ENCODE measurements at regions not wholly inside any gene's neighbourhood (a gene's known extent, or its start where the extent isn't known, plus 50 kb on each side); places are given as distances from the start of the nearest gene placed in this dataset.

DNA sequence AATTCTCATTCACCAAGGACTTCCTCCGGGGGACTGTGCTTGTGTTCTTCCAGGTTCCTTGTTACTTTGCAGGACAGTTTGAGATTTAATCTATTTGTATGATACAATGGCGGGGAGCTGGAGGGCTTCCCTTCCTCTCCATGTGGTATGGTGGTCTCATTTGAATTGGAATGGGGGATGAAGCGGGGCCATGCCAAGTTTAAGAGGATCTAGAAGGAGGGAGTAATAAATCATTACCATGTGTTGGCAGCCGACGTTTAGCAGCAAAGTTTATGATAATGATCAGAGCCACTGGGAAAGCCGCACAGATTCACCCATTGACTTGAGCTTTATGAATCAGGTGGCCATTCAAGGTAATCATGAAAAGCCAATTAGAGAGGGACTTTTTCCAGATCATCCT is 355.1 kb upstream of the MGMT start:
- H3K4ac ChIP-seq (ENCODE audit: low read length) = no peak overlapping the region
- no peak overlapping the region for H3K4me3 ChIP-seq (ENCODE audit: low read length in 2 of 2)
- H3K36me3 ChIP-seq (replicated peaks in 1 of 2; ENCODE audit: control insufficient read depth in 2 of 2, insufficient read depth in 2 of 2, low read length in 2 of 2) = no peaks in the 10 kb centered on the region
- H4K91ac ChIP-seq (ENCODE audit: low read depth, low read length, poor library complexity) = no peak overlapping the region
- no peak overlapping the region for H3K23ac ChIP-seq (ENCODE audit: low read depth, low read length, poor library complexity)
- H3K18ac ChIP-seq (ENCODE audit: low read length) = no peak overlapping the region
- H2BK15ac ChIP-seq (ENCODE audit: low read length) = no peak overlapping the region
- H3K27me3 ChIP-seq (ENCODE audit: control insufficient read depth in 3 of 3, insufficient read depth in 3 of 3, low read depth in 1 of 3, low read length in 3 of 3) = no peaks in the 10 kb centered on the region
- H2BK120ac ChIP-seq (ENCODE audit: low read depth, low read length) = no peak overlapping the region
- no peak overlapping the region for H3K27ac ChIP-seq (replicated peaks; ENCODE audit: low read length)
- H3K4me2 ChIP-seq (ENCODE audit: insufficient read depth, low read length, poor library complexity, severe bottlenecking) = no peak overlapping the region
- H2BK5ac ChIP-seq (ENCODE audit: low read length) = no peak overlapping the region
- H3K9ac ChIP-seq (ENCODE audit: low read depth, low read length, poor library complexity) = no peak overlapping the region
- no peaks in the 10 kb centered on the region for H3K4me1 ChIP-seq (ENCODE audit: control insufficient read depth in 2 of 2, insufficient read depth in 1 of 2, low read depth in 1 of 2, low read length in 2 of 2)
- H4K8ac ChIP-seq (ENCODE audit: low read depth, low read length) = no peak overlapping the region
- no peaks in the 10 kb centered on the region for H3K79me1 ChIP-seq (ENCODE audit: low read depth, low read length)
- H2BK12ac ChIP-seq (ENCODE audit: low read length) = no peak overlapping the region
- no peak for DNase-seq (ENCODE audit: low spot score)
- H2AK5ac ChIP-seq (ENCODE audit: low read depth, low read length) = no peak overlapping the region
- no peaks in the 10 kb centered on the region for H3K9me3 ChIP-seq (replicated peaks in 1 of 2; ENCODE audit: control insufficient read depth in 2 of 2, insufficient read depth in 1 of 2, low read depth in 1 of 2, low read length in 2 of 2)
- H2AFZ ChIP-seq (ENCODE audit: low read length) = no peak overlapping the region
- no peak overlapping the region for H3K14ac ChIP-seq (ENCODE audit: low read length)
- no CpG with 5 or more reads among the region's 6 CpGs for WGBS, 2 donors (ENCODE audit: extremely low coverage in 2 of 2, insufficient read length in 2 of 2, insufficient replicate concordance in 1 of 2)

DNA sequence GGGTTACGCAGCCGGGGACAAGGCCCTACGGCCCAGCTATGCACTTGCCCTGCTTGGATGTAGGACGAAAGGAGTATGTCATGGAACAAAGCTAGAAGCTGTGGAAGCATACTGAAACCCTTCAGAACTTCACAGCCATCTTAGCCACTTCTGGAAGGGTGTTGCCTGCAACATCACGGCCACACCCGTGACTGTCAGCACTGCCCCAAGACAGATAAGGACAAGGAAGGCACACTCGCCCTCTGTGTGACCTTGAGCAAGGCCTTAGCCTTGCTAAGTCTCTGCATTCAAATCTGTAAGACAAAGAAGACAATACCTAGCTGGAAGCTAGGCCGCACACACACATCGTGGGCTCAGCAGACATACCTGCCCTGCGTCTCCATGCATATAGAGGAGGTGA is 352.5 kb upstream of the MGMT start:
- no peak for DNase-seq (ENCODE audit: low spot score)
- Histone ChIP-seq H3K9ac (ENCODE audit: low read depth, low read length, poor library complexity) (no peak overlapping the region), H3K27ac (replicated peaks; ENCODE audit: low read length) (no peak overlapping the region), H3K4ac (ENCODE audit: low read length) (no peak overlapping the region), H2AK5ac (ENCODE audit: low read depth, low read length) (no peak overlapping the region), H4K8ac (ENCODE audit: low read depth, low read length) (no peak overlapping the region), H3K79me1 (ENCODE audit: low read depth, low read length) (no peaks in the 10 kb centered on the region), H3K4me3 (ENCODE audit: low read length in 2 of 2) (peak overlapping the region in 1 of 2 donors; percentile 26), H3K14ac (ENCODE audit: low read length) (no peak overlapping the region), H3K4me2 (ENCODE audit: insufficient read depth, low read length, poor library complexity, severe bottlenecking) (no peak overlapping the region), H2BK5ac (ENCODE audit: low read length) (no peak overlapping the region), H2BK12ac (ENCODE audit: low read length) (no peak overlapping the region), H3K4me1 (ENCODE audit: control insufficient read depth in 2 of 2, insufficient read depth in 1 of 2, low read depth in 1 of 2, low read length in 2 of 2) (no peaks in the 10 kb centered on the region), H2AFZ (ENCODE audit: low read length) (no peak overlapping the region), H4K91ac (ENCODE audit: low read depth, low read length, poor library complexity) (no peak overlapping the region), H3K9me3 (replicated peaks in 1 of 2; ENCODE audit: control insufficient read depth in 2 of 2, insufficient read depth in 1 of 2, low read depth in 1 of 2, low read length in 2 of 2) (no peaks in the 10 kb centered on the region), H2BK120ac (ENCODE audit: low read depth, low read length) (no peak overlapping the region), H3K23ac (ENCODE audit: low read depth, low read length, poor library complexity) (no peak overlapping the region), H3K18ac (ENCODE audit: low read length) (no peak overlapping the region), H3K27me3 (ENCODE audit: control insufficient read depth in 3 of 3, insufficient read depth in 3 of 3, low read depth in 1 of 3, low read length in 3 of 3) (no peaks in the 10 kb centered on the region), H2BK15ac (ENCODE audit: low read length) (no peak overlapping the region), H3K36me3 (replicated peaks in 1 of 2; ENCODE audit: control insufficient read depth in 2 of 2, insufficient read depth in 2 of 2, low read length in 2 of 2) (no peaks in the 10 kb centered on the region)
- WGBS, 2 donors (ENCODE audit: extremely low coverage in 2 of 2, insufficient read length in 2 of 2, insufficient replicate concordance in 1 of 2) = no CpG with 5 or more reads among the region's 10 CpGs

DNA sequence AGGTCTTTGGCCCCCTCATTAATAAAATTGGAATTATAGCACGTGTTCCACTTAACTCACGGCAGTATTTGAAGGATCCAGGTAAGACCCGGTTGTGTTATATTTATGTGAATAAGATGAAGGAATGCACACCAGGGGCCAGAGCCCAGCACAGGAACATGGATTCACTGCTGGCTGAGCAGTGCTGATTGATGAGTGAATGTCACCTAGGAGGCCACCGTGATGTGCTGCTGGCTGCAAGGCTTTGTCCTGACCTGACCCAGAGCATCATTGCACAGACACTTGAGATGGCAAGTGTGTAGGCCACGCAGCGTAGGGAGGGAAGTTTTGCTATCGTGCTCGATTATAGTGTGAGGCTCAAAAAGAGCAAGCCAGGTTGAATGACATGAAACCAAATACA is 350.7 kb upstream of the MGMT start:
- Histone ChIP-seq H3K14ac (ENCODE audit: low read length) (no peak overlapping the region), H4K91ac (ENCODE audit: low read depth, low read length, poor library complexity) (no peak overlapping the region), H4K8ac (ENCODE audit: low read depth, low read length) (no peak overlapping the region), H3K4me2 (ENCODE audit: insufficient read depth, low read length, poor library complexity, severe bottlenecking) (no peak overlapping the region), H2BK15ac (ENCODE audit: low read length) (no peak overlapping the region), H3K18ac (ENCODE audit: low read length) (no peak overlapping the region), H3K9me3 (replicated peaks in 1 of 2; ENCODE audit: control insufficient read depth in 2 of 2, insufficient read depth in 1 of 2, low read depth in 1 of 2, low read length in 2 of 2) (no peaks in the 10 kb centered on the region), H3K27me3 (ENCODE audit: control insufficient read depth in 3 of 3, insufficient read depth in 3 of 3, low read depth in 1 of 3, low read length in 3 of 3) (no peaks in the 10 kb centered on the region), H2BK12ac (ENCODE audit: low read length) (no peak overlapping the region), H3K9ac (ENCODE audit: low read depth, low read length, poor library complexity) (no peak overlapping the region), H3K27ac (replicated peaks; ENCODE audit: low read length) (no peak overlapping the region), H2BK5ac (ENCODE audit: low read length) (no peak overlapping the region), H3K4me3 (ENCODE audit: low read length in 2 of 2) (no peak overlapping the region), H3K36me3 (replicated peaks in 1 of 2; ENCODE audit: control insufficient read depth in 2 of 2, insufficient read depth in 2 of 2, low read length in 2 of 2) (no peaks in the 10 kb centered on the region), H2AK5ac (ENCODE audit: low read depth, low read length) (no peak overlapping the region), H3K23ac (ENCODE audit: low read depth, low read length, poor library complexity) (no peak overlapping the region), H2BK120ac (ENCODE audit: low read depth, low read length) (no peak overlapping the region), H3K79me1 (ENCODE audit: low read depth, low read length) (no peaks in the 10 kb centered on the region), H3K4ac (ENCODE audit: low read length) (no peak overlapping the region), H3K4me1 (ENCODE audit: control insufficient read depth in 2 of 2, insufficient read depth in 1 of 2, low read depth in 1 of 2, low read length in 2 of 2) (no peaks in the 10 kb centered on the region), H2AFZ (ENCODE audit: low read length) (no peak overlapping the region)
- DNase-seq (ENCODE audit: low spot score) = no peak
- no CpG with 5 or more reads among the region's 8 CpGs for WGBS, 2 donors (ENCODE audit: extremely low coverage in 2 of 2, insufficient read length in 2 of 2, insufficient replicate concordance in 1 of 2)

DNA sequence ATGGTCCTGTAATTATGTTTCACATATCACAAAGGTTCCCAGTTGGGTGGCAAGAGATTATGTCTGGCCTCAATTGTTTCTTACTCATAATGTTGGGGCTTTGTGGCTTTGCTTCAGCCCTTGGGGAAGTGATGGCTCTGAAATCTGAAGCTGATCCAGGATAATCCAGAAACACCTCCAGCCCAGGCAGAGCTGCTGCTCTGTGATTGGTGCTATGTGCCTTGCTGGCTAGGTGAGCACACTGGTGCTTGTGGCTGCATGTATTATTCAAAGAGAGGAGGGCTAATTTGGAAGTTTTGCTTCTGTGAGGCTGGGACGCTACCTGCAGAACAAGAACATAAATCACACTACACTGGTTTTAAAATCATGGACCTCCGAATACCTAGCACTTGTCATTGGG is 346.6 kb upstream of the MGMT start:
- no peak overlapping the region for H2BK120ac ChIP-seq (ENCODE audit: low read depth, low read length)
- no peak overlapping the region for H3K14ac ChIP-seq (ENCODE audit: low read length)
- H3K9me3 ChIP-seq (replicated peaks in 1 of 2; ENCODE audit: control insufficient read depth in 2 of 2, insufficient read depth in 1 of 2, low read depth in 1 of 2, low read length in 2 of 2) = no peaks in the 10 kb centered on the region
- H3K4me3 ChIP-seq (ENCODE audit: low read length in 2 of 2) = no peak overlapping the region
- no peak overlapping the region for H4K8ac ChIP-seq (ENCODE audit: low read depth, low read length)
- H3K4me2 ChIP-seq (ENCODE audit: insufficient read depth, low read length, poor library complexity, severe bottlenecking) = no peak overlapping the region
- H2BK5ac ChIP-seq (ENCODE audit: low read length) = no peak overlapping the region
- H3K4ac ChIP-seq (ENCODE audit: low read length) = no peak overlapping the region
- H3K79me1 ChIP-seq (ENCODE audit: low read depth, low read length) = no peaks in the 10 kb centered on the region
- H3K27me3 ChIP-seq (ENCODE audit: control insufficient read depth in 3 of 3, insufficient read depth in 3 of 3, low read depth in 1 of 3, low read length in 3 of 3) = no peaks in the 10 kb centered on the region
- no peak overlapping the region for H2AK5ac ChIP-seq (ENCODE audit: low read depth, low read length)
- DNase-seq (ENCODE audit: low spot score) = no peak
- no peak overlapping the region for H4K91ac ChIP-seq (ENCODE audit: low read depth, low read length, poor library complexity)
- H2BK12ac ChIP-seq (ENCODE audit: low read length) = no peak overlapping the region
- H3K18ac ChIP-seq (ENCODE audit: low read length) = no peak overlapping the region
- H3K36me3 ChIP-seq (replicated peaks in 1 of 2; ENCODE audit: control insufficient read depth in 2 of 2, insufficient read depth in 2 of 2, low read length in 2 of 2) = no peaks in the 10 kb centered on the region
- peaks cover 0 to 2% of the 10 kb centered on the region in 2 donors for H3K4me1 ChIP-seq (ENCODE audit: control insufficient read depth in 2 of 2, insufficient read depth in 1 of 2, low read depth in 1 of 2, low read length in 2 of 2)
- no CpG with 5 or more reads among the region's 2 CpGs for WGBS, 2 donors (ENCODE audit: extremely low coverage in 2 of 2, insufficient read length in 2 of 2, insufficient replicate concordance in 1 of 2)
- H3K27ac ChIP-seq (replicated peaks; ENCODE audit: low read length) = no peak overlapping the region
- no peak overlapping the region for H3K9ac ChIP-seq (ENCODE audit: low read depth, low read length, poor library complexity)
- no peak overlapping the region for H2BK15ac ChIP-seq (ENCODE audit: low read length)
- H2AFZ ChIP-seq (ENCODE audit: low read length) = no peak overlapping the region
- H3K23ac ChIP-seq (ENCODE audit: low read depth, low read length, poor library complexity) = no peak overlapping the region

Data from neuronal stem cell (in vitro differentiated cells).